HG02798 (cell line): ENCODE measurements at regions not wholly inside any gene's neighbourhood (a gene's known extent, or its start where the extent isn't known, plus 50 kb on each side); places are given as distances from the start of the nearest gene placed in this dataset.
"Not testable (repeated sequence)": the region's sequence is repeated elsewhere in the genome, so short reads cannot be mapped to it uniquely, and the experiment has no call there.

Experiments
- ATAC-seq: cut with Tn5 transposase; IDR thresholded peaks from one replicate; pipeline ENCODE4 v1.9.1; 2021; ENCODE audit warnings: mild to moderate bottlenecking; ENCODE audit not compliant: unreplicated experiment, poor library complexity

- no peak for ATAC-seq
Measured at GRCh38 chr2:768451-768850, 91.2 kb upstream of the TMEM18 start.

- ATAC-seq, result no peak
Measured at GRCh38 chr2:767944-768343, 90.7 kb upstream of the TMEM18 start.

- ATAC-seq, result no peak
Measured at GRCh38 chr2:767440-767839, 90.2 kb upstream of the TMEM18 start.

DNA sequence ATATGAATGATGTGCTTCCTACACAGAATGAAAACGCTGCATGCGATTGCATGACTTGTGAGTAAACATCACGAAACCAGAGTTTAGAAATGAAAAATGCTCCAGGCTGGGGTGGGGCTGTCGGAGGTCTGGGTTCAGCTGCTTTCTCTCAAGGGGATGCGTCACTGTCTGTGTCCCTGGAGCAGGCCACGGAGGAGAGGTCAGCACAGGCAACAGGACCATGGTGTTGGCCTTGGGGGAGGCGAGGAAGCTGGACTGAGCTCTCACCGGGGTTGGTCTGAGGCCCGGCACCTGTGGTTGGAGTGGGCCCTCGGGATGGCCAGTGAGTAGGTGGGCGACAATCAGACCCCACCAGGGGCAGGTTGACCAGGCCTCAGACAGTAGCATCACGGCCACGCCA, 89.0 kb upstream of the TMEM18 start:
- ATAC-seq, result no peak

DNA sequence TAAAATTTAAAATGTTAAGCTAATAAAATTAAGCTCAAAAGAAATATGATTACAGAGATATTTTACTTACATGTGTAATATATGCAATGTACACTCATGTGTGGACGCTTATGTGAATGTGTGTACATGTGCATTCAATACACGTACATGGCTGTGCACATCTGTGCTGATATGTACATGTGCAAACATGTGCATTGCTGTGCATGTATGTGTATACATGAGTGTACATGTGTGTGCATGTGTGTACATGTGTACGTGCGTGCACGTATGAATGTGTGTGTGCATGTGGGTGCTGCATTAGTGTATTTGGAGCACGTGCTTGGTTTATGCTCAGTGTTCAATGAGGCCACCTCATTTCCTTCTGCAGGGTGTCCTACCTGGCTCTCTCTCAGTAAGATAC, 88.2 kb upstream of the TMEM18 start:
- ATAC-seq, result no peak

DNA sequence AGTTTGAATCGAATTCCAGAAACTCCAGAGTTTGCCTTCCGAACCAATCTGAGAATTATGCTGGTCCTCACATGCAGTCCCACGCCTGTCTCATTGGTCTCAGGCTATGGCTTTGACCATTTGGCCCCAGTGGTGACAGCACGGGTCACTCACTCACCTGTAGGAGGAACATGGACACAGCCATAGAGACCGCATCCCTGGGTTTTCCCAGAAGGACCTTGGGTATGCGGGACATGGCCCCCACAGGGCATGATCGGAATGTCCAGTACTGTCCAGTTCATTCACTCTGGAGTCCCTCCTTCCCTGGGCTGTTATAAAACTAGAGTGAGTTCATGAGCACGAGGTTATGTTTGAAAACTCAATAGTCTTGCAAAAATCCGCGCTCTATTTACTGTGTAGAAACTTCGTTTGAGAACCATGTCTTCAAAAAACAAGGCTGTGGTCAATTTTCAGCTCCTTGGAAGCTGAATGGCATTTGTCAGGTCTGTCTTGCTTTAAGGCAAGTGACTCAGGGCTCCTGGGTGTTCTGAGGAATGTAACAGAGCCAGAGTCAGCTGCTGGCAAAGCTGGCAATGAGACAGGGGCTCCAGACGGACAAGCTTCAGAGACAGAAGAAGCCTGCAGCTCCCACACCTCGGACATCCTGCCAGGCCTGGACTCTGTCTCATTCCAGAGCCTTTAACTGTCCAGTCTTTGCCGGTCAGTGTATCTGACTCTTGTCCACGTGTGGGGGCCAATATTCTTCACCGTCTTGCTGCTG, 86.7 kb upstream of the TMEM18 start:
- ATAC-seq, result no peak

DNA sequence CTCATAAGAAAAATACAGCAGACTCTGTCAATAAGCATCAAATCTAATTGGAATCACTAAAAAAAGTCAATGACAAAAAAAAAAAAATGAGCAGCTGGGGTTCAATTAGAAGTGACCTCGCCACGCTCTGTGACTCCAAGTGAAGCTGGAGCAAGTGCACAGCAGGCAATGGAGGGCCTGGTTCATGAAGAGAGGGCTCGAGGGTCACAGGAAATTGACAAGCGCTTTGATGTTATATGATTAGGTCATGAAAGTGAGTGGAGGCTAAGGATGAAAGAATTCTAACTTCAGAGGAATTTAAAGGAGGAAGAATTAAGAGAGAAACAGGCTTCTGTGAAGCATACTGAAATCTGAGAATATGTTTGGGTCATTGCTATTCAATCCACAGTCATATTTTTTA, 85.4 kb upstream of the TMEM18 start:
- ATAC-seq, result no peak

- no peak for ATAC-seq
Measured at GRCh38 chr2:761384-761783, 84.2 kb upstream of the TMEM18 start.

GRCh38 chr2:760001-760400, 82.8 kb upstream of the TMEM18 start:
- no peak for ATAC-seq

- ATAC-seq, result no peak
Measured at GRCh38 chr2:758073-758820, 81.0 kb upstream of the TMEM18 start.

- ATAC-seq, result no peak
Measured at GRCh38 chr2:753123-753522, 75.9 kb upstream of the TMEM18 start.

- ATAC-seq, result no peak
Measured at GRCh38 chr2:751474-751873, 74.3 kb upstream of the TMEM18 start.

GRCh38 chr2:750628-751027, 73.4 kb upstream of the TMEM18 start:
- no peak for ATAC-seq

DNA sequence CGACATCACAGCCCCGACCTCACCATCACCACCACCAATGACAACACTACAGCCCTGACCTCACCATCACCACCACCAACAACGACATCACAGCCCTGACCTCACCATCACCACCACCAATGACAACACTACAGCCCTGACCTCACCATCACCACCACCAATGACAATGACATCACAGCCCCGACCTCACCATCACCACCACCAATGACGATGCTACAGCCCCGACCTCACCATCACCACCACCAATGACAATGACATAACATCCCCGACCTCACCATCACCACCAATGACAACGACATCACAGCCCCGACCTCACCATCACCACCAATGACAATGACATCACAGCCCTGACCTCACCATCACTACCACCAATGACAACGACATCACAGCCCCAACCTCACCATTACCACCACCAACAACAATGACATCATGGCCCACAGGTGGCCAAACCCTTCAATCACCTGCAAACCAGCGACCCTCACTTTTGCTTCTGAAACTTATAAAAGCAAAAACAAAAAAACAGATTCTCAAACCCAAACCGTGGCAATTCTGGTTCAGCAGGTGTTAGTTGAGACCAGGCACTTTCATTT, 70.7 kb upstream of the TMEM18 start:
- no peak for ATAC-seq

DNA sequence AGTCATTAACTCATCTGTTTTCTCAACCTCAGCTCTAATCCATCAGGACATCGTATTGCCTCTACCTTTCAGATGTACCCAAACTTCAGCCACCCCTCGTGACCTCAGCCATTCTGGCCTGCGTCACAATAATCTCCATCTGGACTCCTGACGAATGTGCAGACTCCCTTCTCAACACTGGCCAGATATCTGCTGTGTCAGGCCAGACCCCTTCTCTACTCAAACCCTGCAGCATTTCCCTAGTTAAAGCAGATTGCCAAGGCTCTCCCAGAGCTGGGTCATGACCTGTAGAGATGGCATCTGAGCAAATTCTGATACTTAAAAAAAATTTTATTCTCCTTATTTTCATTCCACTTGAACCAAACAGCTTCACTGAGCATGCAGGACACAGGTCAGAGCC, 69.5 kb upstream of the TMEM18 start:
- no peak for ATAC-seq

GRCh38 chr2:744088-744487, 66.9 kb upstream of the TMEM18 start:
- ATAC-seq, result no peak

- no peak for ATAC-seq
Measured at GRCh38 chr2:742221-742620, 65.0 kb upstream of the TMEM18 start.

DNA sequence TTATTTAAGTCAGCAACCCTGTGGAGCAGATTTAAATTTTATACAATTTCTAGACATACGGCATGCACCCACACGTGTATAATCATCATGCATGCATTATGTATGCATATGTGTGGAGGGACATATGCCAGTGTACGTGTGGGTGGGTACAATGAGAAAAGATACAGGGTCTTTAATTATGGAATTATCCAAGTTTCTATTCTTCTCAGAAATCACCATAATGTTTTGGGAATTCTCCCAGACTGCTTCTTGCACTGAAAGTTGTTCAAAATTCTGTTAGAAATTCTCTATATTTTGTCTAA, 63.9 kb upstream of the TMEM18 start:
- ATAC-seq, result no peak

DNA sequence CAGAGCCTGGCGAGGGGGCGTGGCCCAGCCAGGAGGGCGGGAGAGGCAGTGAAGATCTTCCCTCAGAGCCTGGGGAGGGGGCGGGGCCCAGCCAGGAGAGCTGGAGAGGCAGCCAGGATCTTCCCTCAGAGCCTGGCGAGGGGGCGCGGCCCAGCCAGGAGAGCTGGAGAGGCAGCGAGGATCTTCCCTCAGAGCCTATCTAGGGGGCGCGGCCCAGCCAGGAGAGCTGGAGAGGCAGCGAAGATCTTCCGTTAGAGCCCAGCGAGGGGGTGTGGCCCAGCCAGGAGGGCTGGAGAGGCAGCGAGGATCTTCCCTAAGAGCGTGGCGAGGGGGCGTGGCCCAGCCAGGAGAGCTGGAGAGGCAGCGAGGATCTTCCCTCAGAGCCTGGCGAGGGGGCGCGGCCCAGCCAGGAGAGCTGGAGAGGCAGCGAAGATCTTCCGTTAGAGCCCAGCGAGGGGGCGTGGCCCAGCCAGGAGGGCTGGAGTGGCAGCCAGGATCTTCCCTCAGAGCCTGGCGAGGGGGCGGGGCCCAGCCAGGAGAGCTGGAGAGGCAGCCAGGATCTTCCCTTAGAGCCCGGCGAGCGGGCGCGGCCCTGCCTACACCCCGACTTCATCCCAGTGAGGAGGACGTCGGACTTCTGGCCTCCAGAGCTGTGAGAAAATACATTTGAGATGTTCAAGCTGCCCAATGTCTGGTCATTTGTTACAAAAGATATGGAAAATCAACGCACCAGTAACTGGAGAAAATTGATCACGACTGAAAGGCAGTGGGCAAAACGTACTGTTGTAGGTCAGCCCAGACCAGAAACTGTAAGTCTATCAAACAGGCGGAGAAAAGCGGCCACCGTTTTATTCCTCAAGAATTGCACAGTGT, 63.4 kb upstream of the TMEM18 start:
- not testable (repeated sequence) for ATAC-seq

DNA sequence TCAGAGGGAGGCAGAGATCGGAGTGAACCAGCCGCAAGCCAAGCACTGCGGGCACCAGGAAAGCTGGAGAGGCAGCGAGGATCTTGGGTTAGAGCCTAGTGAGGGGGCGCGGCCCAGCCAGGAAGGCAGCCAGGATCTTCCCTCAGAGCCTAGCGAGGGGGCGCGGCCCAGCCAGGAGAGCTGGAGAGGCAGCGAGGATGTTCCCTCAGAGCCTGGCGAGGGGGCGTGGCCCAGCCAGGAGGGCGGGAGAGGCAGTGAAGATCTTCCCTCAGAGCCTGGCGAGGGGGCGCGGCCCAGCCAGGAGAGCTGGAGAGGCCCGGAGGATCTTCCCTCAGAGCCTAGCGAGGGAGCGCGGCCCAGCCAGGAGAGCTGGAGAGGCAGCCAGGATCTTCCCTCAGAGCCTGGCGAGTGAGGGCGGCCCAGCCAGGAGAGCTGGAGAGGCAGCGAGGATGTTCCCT, 62.7 kb upstream of the TMEM18 start:
- ATAC-seq, result not testable (repeated sequence)

- ATAC-seq, result no peak
Measured at GRCh38 chr2:736939-737338, 59.7 kb upstream of the TMEM18 start.
